Upper lobe of left lung (tissue), 4 donors: ENCODE measurements at regions not wholly inside any gene's neighbourhood (a gene's known extent, or its start where the extent isn't known, plus 50 kb on each side); places are given as distances from the start of the nearest gene placed in this dataset.
"Not testable (repeated sequence)": the region's sequence is repeated elsewhere in the genome, so short reads cannot be mapped to it uniquely, and the experiment has no call there.

Experiments
- CTCF ChIP-seq, 6 experiments: fragments of 450-650 bp in 4 of 6; fragments of 200-600 bp in 2 of 6; sonication (generic) in 2 of 6; IDR thresholded peaks; one replicate each; pipeline ENCODE4 v1.5.1; 2016 to 2019; ENCODE audit warnings: antibody characterized with exemption in 6 of 6
- EP300 ChIP-seq, 4 donors: sonication (generic); formaldehyde crosslinking; IDR thresholded peaks; one replicate each; pipeline ENCODE4 v1.5.1; 2017; ENCODE audit warnings: antibody characterized with exemption in 4 of 4, control low read depth in 2 of 4
- POLR2A ChIP-seq, 4 donors: fragments of 450-650 bp; IDR thresholded peaks; one replicate each; pipeline ENCODE4 v1.5.1; 2016 to 2017; ENCODE audit warnings: antibody characterized with exemption in 4 of 4, mild to moderate bottlenecking in 2 of 4
- POLR2AphosphoS5 ChIP-seq, 2 donors: sonication (generic); formaldehyde crosslinking; IDR thresholded peaks; one replicate each; pipeline ENCODE4 v1.5.1; 2017; ENCODE audit warnings: antibody characterized with exemption in 2 of 2

DNA sequence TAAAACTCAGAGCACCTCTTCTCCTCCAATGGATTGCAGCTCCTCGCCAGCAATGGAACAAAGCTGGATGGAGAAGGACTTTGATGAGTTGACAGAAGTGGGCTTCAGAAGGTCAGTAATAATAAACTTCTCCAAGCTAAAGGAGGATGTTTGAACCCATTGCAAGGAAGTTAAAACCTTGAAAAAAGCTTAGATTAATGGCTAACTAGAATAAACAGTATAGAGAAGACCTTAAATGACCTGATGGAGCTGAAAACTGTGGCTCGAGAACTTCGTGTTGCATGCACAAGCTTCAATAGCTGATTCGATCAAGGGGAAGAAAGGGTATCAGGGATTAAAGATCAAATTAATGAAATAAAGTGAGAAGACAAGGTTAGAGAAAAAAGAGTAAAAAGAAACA lies 112.3 kb upstream of the PIK3R1 start:
- TF ChIP-seq POLR2AphosphoS5, POLR2A, CTCF, EP300 (IDR thresholded peaks at IDR 0.05): not testable (repeated sequence)
